ENCODE measurements at regions not wholly inside any gene's neighbourhood (a gene's known extent, or its start where the extent isn't known, plus 50 kb on each side); places are given as distances from the start of the nearest gene placed in this dataset.

- H3K27me3 ChIP-seq, result no peaks in the 10 kb centered on the region
- ATAC-seq (no peak), DNase-seq (no peak)
- no peak for TF ChIP-seq POLR2A (IDR thresholded peaks at IDR 0.05)
- TF ChIP-seq CTCF (IDR thresholded peaks at IDR 0.05 in 4 of 5, conservative IDR thresholded peaks at IDR 0.05 in 1 of 5), result no peak
- H3K9me3 ChIP-seq, result no peaks in the 10 kb centered on the region
- H3K27ac ChIP-seq, result no peak overlapping the region
- H3K4me3 ChIP-seq, result no peak overlapping the region
- in situ Hi-C loops (cut with MboI; ENCODE audit: low sequenced_read_pairs in 4 of 4), result no loop called here
- intact Hi-C loops (cut with DNase I; ENCODE audit: low total_unique reads), result no loop called here
- no peaks in the 10 kb centered on the region for H3K36me3 ChIP-seq
- no peaks in the 10 kb centered on the region for H3K4me1 ChIP-seq
These were observed 185.9 kb downstream of the AVL9 start for GRCh38 chr7:32681174-32681518.

GRCh38 chr7:32680259-32681173 lies 185.2 kb downstream of the AVL9 start:
- in situ Hi-C loops (cut with MboI; ENCODE audit: low sequenced_read_pairs in 4 of 4) (no loop called here), intact Hi-C loops (cut with DNase I; ENCODE audit: low total_unique reads) (no loop called here)
- H3K9me3 ChIP-seq, result no peaks in the 10 kb centered on the region
- no peaks in the 10 kb centered on the region for H3K27me3 ChIP-seq
- no peak overlapping the region for H3K27ac ChIP-seq
- ATAC-seq (no peak), DNase-seq (no peak)
- H3K4me3 ChIP-seq, result no peak overlapping the region
- no peaks in the 10 kb centered on the region for H3K4me1 ChIP-seq
- no peak for TF ChIP-seq CTCF (IDR thresholded peaks at IDR 0.05 in 4 of 5, conservative IDR thresholded peaks at IDR 0.05 in 1 of 5)
- TF ChIP-seq POLR2A (IDR thresholded peaks at IDR 0.05), result no peak
- H3K36me3 ChIP-seq, result no peaks in the 10 kb centered on the region

GRCh38 chr7:32679192-32679591 lies 183.9 kb downstream of the AVL9 start:
- no peaks in the 10 kb centered on the region for H3K27me3 ChIP-seq
- TF ChIP-seq POLR2A (IDR thresholded peaks at IDR 0.05), result no peak
- no peak for TF ChIP-seq CTCF (IDR thresholded peaks at IDR 0.05 in 4 of 5, conservative IDR thresholded peaks at IDR 0.05 in 1 of 5)

GRCh38 chr7:32677593-32677992 lies 182.3 kb downstream of the AVL9 start:
- no peak for TF ChIP-seq CTCF (IDR thresholded peaks at IDR 0.05 in 4 of 5, conservative IDR thresholded peaks at IDR 0.05 in 1 of 5)
- no peak for TF ChIP-seq POLR2A (IDR thresholded peaks at IDR 0.05)
- Histone ChIP-seq H3K27ac (no peak overlapping the region), H3K9me3 (no peaks in the 10 kb centered on the region), H3K36me3 (no peaks in the 10 kb centered on the region), H3K4me1 (no peaks in the 10 kb centered on the region), H3K27me3 (no peaks in the 10 kb centered on the region), H3K4me3 (no peak overlapping the region)
- in situ Hi-C loops (cut with MboI; ENCODE audit: low sequenced_read_pairs in 4 of 4) (no loop called here), intact Hi-C loops (cut with DNase I; ENCODE audit: low total_unique reads) (no loop called here)
- ATAC-seq (no peak), DNase-seq (no peak)

More at GRCh38 chr7:32679192-32679591, 183.9 kb downstream of the AVL9 start:
- ATAC-seq, result no peak
- no peak for DNase-seq
- Histone ChIP-seq H3K27ac (no peak overlapping the region), H3K9me3 (no peaks in the 10 kb centered on the region), H3K4me3 (no peak overlapping the region), H3K36me3 (no peaks in the 10 kb centered on the region), H3K4me1 (no peaks in the 10 kb centered on the region)
- in situ Hi-C loops (cut with MboI; ENCODE audit: low sequenced_read_pairs in 4 of 4) (no loop called here), intact Hi-C loops (cut with DNase I; ENCODE audit: low total_unique reads) (no loop called here)

Measured in gastrocnemius medialis (tissue), 4 donors.